HG03439 (cell line): ENCODE measurements at regions not wholly inside any gene's neighbourhood (a gene's known extent, or its start where the extent isn't known, plus 50 kb on each side); places are given as distances from the start of the nearest gene placed in this dataset.

Experiments
- ATAC-seq: cut with Tn5 transposase; IDR thresholded peaks from one replicate; pipeline ENCODE4 v1.9.1; 2021; ENCODE audit warnings: mild to moderate bottlenecking, moderate library complexity; ENCODE audit not compliant: unreplicated experiment

DNA sequence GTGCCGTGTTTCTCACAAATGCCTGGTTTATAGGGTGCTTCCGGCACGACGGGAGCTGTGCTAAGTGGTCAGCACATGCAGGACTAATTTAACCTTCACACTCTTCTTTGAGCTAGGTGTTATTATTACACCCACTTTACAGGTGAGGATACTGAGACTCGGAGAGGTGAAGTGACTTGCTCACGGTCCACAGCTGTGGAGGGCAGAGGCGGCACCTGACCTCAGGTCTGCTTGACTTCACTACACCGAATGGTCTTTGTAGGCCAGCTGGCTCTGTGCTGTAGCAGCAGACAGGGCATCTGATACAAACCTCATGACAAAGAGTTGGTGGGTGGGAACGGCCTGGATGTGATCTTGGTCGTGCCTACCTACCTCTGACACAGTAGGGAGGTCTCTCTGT lies 102.0 kb upstream of the BOD1 start:
- ATAC-seq, result no peak

DNA sequence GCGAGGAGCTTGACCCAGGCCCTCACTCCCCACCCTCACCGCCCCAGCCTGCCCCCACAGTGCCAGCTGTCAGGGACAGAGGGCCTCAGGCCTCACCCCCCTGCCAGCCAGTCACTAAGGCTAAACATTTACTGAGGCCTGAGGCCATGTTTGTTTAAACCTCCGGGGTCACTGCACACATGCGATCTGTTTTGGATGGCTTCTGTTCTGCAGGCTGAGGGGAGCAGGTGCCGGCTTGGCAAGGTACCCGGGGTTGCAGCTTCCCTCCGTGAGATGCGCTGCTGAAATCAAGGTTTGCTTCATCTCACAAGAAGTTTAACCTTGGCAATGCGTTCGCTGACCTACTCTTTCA lies 103.3 kb upstream of the BOD1 start:
- ATAC-seq, result no peak

DNA sequence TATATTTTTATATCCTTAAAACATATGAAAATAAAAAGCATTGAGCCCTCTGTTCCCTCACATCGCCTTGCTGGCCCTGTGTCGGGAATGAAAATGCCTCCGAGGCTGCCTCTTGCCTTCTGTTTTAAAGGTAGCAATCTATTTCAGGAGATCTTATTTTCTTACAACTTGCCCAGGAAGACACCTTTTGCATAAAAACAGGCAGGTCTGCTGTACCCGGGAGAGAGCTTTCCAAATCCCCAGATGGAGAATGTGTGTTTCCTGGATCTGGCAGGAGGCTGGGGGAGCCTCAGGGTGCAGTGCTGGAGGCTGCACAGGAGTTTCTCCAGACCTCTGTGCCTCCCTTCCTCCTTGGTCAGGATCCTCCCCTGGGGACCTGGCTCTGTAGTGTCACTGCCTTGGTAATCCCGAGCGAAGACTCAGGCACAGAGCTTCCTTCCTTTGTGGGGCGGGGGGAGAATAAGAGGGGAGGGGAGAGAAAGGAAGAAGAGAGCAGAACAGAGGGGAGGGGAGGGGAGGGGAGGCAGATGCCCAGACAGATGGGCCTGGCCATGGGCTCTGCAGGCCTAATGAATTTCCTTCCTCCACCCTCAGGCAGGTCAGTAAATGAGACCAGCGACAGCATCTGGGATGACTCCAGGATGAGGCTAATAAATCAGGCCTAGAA lies 104.0 kb upstream of the BOD1 start:
- no peak for ATAC-seq

DNA sequence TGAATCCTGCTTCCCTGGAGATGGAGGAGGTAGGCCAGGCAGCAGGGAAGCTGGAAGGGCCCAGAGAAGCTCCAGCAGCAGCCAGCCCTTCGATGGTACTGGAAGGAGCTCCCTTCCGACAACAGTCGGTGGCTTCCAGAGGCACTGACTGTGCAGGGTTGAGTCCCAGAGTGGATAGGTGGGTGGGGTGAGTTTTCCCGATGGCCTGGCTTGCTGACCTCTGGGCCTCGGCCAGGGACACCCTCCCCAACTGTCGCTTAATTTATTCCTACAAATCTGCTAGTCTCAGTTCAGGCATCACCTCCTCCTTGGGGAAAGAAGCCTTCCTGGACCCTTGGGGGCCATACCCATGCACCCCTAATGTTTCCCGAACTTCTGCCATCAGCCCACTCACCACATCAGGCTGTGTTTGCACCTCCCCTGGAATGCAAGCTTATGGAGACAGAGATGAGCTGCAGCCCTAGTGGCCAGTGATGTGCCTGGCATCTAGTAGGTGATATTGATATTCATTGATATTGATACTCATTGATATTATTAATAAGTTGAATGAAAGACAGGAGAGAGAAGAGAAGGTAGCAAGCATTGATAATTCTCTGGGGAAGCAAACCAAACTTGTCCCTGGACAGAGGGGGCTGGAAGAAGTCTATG lies 104.6 kb upstream of the BOD1 start:
- ATAC-seq, result no peak

DNA sequence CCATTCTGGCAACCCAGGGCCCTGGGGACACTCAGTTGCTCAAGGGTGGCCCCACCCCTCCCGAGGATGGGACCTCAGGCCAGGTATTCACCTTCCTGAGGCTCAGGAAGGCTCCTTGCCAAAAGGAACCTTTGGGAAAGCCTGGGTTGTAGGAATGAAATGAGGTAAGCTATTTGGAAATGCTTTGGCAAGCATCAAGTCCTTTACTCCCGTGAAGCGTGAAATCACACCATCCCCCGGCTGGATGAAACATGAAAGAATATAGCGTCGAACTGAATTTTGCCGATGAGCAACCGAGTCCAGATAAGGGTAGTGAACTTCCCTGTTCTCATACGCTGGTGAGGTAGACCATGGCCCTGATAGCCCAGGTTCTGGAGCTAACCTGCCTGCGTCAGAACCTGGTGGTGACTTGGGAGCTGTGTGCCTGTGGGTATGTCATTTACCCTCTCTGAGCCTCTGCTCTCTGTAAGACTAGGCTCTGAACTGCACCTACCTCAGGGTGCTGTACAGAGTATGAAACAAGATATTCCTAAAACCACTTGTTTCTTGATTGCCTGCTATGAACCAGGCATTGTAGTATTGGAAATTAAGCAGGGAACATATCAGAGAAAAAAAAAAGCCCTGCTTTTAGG lies 105.3 kb upstream of the BOD1 start:
- ATAC-seq, result no peak

DNA sequence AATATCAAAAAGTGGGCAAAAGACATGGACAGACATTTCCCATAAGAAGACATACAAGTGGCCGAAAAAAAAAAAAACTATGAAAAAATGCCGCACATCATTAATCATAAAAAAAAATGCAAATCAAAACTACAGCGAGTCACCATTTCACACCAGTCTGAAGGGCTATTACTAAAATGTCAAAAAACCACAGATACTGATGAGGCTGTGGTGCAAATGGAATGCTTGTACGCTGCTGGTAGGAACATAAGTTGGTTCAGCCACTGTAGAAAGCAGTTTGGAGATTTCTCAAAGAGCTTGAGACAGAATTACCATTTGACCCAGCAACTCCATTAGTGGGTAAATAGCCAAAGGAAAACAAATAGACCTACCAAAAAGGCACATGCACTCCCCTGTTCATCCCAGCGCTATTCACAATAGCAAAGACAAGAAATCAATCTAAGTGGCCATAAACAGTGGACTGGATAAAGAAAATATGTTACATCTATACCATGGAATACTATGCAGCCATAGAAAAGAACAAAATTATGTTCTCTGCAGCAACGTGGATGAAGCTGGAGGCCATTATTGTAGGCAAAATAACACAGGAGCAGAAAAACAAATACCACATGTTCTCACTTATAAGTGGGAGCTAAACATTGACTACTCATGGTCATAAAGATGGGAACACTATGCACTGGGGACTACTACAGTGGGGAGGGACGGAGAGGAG lies 110.6 kb upstream of the BOD1 start:
- ATAC-seq, result no peak

DNA sequence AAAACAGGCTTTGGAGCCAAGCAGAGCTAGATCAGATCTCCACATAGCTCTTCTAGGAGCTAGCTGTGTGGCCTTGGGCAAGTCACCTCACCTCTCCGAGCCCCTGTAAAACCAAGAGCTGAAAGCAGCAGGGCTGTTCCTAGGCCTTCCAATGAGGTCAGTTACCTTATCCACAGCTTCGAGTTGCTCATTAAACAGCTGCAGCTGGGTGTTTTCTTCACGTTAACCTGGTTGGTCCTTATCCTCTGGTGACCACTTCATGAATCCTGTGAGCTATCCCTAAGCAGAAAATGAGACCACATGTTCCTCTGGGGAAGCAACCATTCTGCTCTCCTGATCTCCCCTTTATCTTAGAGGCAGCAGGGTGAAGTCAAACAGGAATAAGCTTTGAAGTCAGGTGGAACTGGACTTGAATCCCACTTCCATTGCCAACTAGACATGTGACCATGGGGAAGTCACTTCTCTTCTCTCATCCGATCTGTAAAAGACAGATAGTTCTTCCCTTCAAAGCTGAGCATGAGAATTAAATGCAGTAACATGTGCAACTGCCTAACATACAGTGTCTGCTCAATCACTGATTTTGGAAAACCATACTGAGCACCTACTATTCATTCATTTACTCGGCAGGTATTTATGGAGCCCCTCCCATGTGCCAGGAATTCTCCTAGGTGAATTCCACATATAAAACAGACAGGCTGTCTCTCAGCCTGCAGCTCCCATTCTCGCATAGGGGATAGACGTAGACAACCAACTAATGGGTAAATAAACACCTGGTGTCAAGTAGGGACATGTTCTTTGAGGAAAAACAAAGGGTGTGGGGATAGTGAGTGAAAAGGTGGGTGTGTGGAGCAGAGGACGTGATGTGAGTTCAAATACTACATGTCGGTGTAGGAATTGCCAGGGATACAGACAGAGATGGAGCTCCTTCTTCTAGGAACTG lies 111.7 kb upstream of the BOD1 start:
- ATAC-seq, result no peak

DNA sequence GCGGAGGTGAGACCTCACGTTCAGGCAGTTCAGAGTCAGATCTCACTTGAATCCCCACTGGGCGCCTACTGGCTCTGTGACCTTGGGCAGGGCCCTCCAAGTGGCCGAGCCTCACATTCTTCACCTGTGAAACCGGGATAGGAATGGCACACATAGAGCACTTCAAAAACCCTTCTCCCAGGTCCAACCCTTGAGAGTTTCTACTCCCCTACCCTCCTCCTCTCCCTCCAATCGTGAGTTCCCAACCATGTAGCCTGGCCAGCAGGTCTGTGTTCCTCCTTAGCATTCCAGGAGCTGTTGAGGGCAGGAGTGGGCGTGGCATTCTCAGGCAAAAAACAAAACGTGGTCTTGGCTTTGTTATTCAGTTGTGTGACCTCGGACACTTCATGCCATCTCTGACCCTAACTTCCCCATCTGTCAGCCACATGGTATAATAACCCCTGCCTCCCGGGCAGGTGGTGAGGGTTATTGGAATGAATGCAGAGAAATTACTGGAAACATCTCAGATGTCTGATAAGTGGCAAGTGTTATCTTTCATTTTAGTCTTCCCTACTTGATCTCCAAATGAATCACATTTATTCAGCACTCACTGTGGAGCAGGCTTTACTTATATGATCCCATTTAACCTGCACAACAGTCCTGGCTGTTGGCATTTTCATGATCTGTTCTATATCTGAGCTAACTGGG lies 112.8 kb upstream of the BOD1 start:
- ATAC-seq, result no peak

DNA sequence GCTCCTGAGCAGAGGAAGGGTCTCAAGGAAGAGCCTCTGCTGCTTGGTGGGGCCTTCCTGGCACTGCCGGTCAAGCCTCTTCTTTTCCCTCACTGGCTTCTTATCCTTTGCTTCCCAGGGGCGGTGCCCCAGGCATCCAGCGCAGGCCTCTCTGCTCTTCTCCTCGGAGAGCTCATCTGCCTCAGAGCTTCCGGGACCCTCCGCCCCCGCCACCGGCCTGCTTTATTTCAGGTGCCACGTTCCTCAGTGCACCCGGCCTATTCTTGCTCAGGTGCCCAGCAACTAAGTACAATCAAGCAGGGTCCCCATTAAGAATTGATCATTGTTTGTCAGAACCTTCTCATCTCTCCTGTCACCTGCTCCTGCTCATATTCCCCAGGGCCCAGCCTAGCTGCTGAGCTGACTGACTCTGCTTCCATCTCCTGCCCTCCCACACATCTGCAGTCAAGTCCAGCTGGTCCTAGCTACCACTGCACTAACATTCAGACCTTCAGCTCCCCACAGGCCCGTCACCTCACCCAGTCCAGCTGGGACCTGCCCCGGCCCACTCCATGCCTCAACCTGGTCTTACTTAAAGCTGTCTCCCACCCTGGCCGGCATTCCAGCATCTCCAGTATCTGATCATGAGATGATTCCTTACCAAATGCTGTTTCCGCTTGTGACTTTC lies 114.3 kb upstream of the BOD1 start:
- ATAC-seq, result no peak

DNA sequence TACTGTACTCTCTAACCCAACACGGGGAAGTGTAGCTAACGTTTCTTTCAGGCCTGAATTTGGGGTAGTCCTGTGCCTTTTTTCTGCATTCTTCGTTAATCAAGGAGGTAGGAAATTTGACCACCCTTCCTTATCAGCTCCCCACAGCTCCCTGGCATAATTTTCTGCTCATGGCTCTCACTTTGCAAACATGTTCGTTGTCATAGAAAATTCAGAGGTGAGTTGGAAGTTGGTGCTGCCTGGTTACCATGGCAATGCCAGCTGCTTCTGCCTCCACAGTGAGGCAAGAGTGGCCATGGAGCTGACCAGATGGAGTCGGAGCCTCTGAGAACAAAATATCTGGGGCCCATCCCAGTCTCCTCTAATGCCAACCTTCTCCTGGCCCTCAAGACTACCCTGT lies 116.6 kb upstream of the BOD1 start:
- ATAC-seq, result no peak

DNA sequence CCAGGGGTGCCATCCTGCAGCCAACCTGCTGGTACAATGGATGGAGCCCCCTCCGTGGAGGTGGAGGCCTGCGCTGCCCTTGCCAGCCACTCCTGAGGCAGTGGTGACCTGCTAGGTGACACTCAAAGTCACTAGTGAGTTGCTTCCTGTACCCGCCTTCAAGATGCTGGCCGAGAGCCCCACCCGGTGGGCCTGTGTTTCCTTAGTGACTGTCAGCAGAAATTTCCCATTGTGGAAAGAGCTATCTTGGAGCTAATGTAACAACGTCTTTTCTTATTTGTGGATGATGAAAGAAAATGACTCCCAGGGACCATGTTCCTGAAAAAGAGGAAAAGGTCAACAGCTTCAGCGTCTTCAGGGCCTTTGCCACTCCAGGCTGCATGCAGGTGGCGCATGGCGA lies 117.0 kb upstream of the BOD1 start:
- no peak for ATAC-seq

DNA sequence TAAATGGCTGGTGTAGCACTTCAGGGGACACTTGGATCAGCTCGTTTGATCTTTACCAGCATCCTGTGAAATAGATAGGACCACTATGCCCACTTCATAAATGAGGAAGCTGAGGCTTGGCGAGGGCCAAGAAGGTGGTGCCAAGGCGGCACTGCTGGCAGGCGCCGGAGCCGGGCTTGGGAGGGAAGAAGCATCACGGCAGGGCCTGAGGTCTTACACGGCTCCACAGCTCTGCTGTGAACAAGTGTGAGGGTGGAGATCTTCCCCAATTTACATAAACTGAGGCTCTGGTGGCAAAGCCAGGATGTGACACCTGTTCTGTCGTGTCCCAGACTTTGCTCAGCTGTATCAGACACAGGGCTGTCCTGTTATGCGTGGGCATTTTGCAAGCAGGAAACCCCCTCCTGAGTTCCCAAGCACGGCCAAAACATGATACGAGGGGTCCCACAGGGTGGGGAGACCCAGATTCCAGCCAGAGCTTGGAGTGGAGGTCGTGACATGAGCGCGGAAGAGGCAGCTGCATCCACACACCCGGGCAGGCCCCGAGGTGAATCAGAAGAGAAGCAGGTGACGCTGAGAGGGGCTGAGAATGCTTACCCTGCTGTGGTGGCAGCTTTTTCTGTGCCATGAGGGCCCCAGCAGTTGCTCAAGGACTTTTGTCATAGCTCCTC lies 117.5 kb upstream of the BOD1 start:
- peak; percentile 74 for ATAC-seq

DNA sequence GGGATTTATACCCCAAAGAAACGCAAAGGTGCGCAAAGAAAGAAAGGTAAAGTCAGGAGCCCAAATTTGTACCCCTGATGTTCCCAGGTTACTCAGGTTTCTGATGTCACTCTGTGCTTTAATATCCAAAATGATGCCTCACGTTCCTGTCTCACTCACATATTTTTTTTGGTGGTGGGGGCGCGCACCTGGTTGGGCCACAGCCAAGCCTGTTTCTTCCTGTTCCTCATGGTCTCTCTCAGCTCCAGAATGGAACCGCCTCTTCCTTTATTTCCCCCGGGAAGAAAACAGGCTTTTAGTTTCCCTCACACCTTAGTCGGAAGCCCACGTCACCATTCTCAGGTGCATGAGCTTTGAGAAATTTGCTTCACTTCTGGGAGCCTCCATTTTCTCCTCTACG lies 118.3 kb upstream of the BOD1 start:
- no peak for ATAC-seq

DNA sequence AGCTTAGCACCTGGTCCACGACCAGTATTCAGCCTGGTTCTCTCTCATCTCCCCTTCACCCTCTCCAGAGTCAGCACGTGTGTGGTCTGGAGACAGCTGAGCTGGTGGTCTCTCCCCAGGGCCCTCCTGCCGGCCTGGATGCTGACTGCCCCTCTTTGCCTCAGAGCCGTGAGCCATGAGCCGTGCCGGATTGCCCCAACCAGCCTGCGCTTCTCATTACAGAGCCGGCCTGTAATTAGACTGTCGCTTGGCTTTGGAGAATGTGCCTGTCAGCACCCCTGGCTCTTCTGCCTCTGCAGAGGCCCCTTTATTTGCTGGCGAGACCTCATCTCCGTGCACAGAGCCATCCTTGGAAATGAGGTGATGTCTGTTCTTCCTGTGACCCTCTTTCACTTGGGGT lies 118.7 kb upstream of the BOD1 start:
- ATAC-seq, result no peak

DNA sequence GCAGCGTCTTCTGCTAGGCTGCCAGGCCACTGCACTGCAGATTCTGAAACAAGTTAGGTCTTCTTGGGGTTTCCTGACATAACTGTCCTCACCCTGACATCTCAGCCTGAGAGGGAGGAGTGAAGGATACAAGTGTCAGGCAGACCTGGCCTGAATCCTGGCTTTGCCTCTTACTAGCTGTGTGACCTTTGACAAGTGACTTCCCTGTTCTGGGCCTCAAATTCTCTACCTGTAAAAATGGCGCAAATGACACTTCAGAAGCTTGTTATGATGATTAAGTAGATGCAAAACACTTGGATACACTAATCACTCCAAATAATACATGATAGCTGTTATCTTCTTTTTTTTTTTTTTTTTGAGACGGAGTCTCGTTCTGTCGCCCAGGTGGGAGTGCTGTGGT lies 119.2 kb upstream of the BOD1 start:
- ATAC-seq, result no peak

DNA sequence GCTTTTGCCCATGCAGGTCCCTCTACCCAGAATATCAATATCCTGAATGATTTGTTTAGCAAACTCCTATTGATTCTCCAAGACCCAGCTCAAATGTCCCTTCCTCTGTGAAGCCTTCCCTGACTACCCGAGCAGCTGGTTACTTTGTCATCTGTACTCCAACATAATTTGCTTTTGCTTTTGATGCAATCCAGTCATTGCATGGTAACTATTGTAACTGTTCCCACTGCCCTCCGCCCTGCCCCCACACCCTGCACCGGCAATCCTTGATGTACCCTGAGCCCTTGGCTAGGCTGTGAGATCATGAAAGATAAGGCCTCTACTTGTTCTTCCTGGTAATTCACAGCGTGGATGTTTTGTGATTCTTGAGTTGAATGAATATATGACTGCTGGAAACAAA lies 119.9 kb upstream of the BOD1 start:
- no peak for ATAC-seq

DNA sequence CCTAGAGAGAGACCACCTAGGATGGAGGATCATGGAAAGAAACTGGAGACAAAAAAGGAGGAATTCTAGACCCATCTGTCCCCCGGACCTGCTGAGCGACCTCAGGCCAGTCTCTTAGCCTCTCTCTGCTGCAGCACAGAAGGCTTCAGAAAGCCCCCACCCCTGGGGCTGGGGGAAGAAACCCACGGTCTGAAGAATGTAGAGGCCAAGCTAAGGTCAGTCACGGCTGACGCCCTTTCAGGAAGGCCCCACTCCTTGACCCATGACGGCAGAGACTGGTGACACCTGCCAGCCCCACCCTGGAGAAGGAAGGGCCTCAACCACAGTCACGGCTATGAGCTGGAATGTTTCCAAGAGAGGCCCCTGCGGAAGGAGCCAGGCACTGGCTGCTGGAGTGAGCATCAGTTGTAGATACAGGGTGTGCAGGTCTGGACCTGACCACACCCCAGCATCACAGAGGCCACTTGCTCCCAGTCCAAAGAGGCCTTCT lies 120.5 kb upstream of the BOD1 start:
- peak; percentile 57 for ATAC-seq

DNA sequence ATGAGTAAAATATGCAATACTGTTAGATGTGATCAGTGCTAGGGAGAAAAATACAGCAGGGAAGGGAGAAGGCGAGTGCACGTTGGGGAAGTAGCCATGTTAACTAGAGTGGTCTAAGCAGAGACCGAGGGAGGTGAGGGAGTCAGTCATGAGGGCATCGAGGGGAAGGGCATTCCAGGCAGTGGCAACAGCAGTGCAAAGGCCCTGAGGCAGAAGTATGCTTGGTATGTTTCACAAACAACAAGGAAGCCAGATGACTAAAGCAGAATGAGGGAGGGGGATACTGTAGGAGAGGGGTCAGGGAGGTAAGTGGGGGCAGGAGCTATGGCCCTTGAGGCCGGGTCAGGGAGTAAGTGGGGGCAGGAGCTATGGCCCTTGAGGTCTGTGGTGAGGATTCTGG lies 123.3 kb upstream of the BOD1 start:
- ATAC-seq, result no peak

DNA sequence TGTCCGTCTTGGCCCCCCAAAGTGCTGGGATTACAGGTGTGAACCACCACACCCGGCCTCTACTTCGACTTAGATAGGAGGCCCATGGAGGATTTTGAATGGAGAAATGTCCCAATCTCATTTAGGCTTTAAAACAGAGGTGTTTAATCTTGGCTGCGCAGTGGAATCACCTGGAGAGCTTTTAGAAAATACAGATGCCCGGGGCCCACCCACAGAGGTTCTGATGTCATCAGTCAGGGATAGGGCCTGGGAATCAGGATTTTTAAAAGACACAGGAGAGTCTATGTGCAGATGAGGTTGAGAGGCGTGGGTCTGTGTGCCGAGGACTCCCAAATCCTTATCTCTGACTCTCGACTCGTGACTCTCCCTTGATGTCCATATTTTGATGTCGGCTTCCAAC lies 124.0 kb upstream of the BOD1 start:
- ATAC-seq, result no peak
